ENCODE measurements at regions not wholly inside any gene's neighbourhood (a gene's known extent, or its start where the extent isn't known, plus 50 kb on each side); places are given as distances from the start of the nearest gene placed in this dataset.

GRCh38 chr10:120005207-120006201, 113.0 kb downstream of the SEC23IP start:
- Histone ChIP-seq H3K36me3 (ENCODE audit: control insufficient read depth, low read length) (no peaks in the 10 kb centered on the region), H3K79me2 (ENCODE audit: control insufficient read depth, low read length) (no peaks in the 10 kb centered on the region)

GRCh38 chr10:120007261-120007660, 114.7 kb downstream of the SEC23IP start:
- no peaks in the 10 kb centered on the region for H3F3A ChIP-seq (ENCODE audit: control insufficient read depth, insufficient read depth)
- no peak overlapping the region for H3K27ac ChIP-seq (ENCODE audit: low read depth, low read length)
- H3K9me2 ChIP-seq (replicated peaks; ENCODE audit: control insufficient read depth, low read length): no peaks in the 10 kb centered on the region
- H3K4me1 ChIP-seq (ENCODE audit: control insufficient read depth, low read length): no peaks in the 10 kb centered on the region
- no peak overlapping the region for H3K4me3 ChIP-seq (ENCODE audit: low read length)
- H3K79me2 ChIP-seq (ENCODE audit: control insufficient read depth, low read length): no peaks in the 10 kb centered on the region
- H3K27me3 ChIP-seq (ENCODE audit: control insufficient read depth, low read length): no peaks in the 10 kb centered on the region
- no peaks in the 10 kb centered on the region for H3K9me3 ChIP-seq (ENCODE audit: control insufficient read depth, insufficient read depth, low read length)
- H4K20me1 ChIP-seq (ENCODE audit: control insufficient read depth, insufficient read depth, low read depth, low read length): no peaks in the 10 kb centered on the region
- TF ChIP-seq EZH2phosphoT487 (IDR thresholded peaks at IDR 0.05; ENCODE audit: borderline replicate concordance, low read length): no peak
- no peak for TF ChIP-seq CTCF (IDR thresholded peaks at IDR 0.05; ENCODE audit: low read depth, low read length, poor library complexity, severe bottlenecking)
- no peak overlapping the region for H3K4me2 ChIP-seq (ENCODE audit: low read length)
- H3K36me3 ChIP-seq (ENCODE audit: control insufficient read depth, low read length): no peaks in the 10 kb centered on the region

More at GRCh38 chr10:120005207-120006201, 113.0 kb downstream of the SEC23IP start:
- Histone ChIP-seq H3F3A (ENCODE audit: control insufficient read depth, insufficient read depth) (no peaks in the 10 kb centered on the region), H3K4me2 (ENCODE audit: low read length) (no peak overlapping the region), H3K27me3 (ENCODE audit: control insufficient read depth, low read length) (no peaks in the 10 kb centered on the region), H3K9me2 (replicated peaks; ENCODE audit: control insufficient read depth, low read length) (no peaks in the 10 kb centered on the region), H3K4me3 (ENCODE audit: low read length) (no peak overlapping the region), H3K4me1 (ENCODE audit: control insufficient read depth, low read length) (no peaks in the 10 kb centered on the region), H3K9me3 (ENCODE audit: control insufficient read depth, insufficient read depth, low read length) (no peaks in the 10 kb centered on the region), H4K20me1 (ENCODE audit: control insufficient read depth, insufficient read depth, low read depth, low read length) (no peaks in the 10 kb centered on the region), H3K27ac (ENCODE audit: low read depth, low read length) (no peak overlapping the region)
- TF ChIP-seq EZH2phosphoT487 (IDR thresholded peaks at IDR 0.05; ENCODE audit: borderline replicate concordance, low read length) (no peak), CTCF (IDR thresholded peaks at IDR 0.05; ENCODE audit: low read depth, low read length, poor library complexity, severe bottlenecking) (no peak)

GRCh38 chr10:120011359-120012130, 119.0 kb downstream of the SEC23IP start:
- Histone ChIP-seq H3K27ac (ENCODE audit: low read depth, low read length) (no peak overlapping the region), H3K4me1 (ENCODE audit: control insufficient read depth, low read length) (no peaks in the 10 kb centered on the region), H3K36me3 (ENCODE audit: control insufficient read depth, low read length) (no peaks in the 10 kb centered on the region), H3K9me3 (ENCODE audit: control insufficient read depth, insufficient read depth, low read length) (no peaks in the 10 kb centered on the region), H3K79me2 (ENCODE audit: control insufficient read depth, low read length) (no peaks in the 10 kb centered on the region), H3K9me2 (replicated peaks; ENCODE audit: control insufficient read depth, low read length) (no peaks in the 10 kb centered on the region), H3K4me3 (ENCODE audit: low read length) (no peak overlapping the region), H4K20me1 (ENCODE audit: control insufficient read depth, insufficient read depth, low read depth, low read length) (no peaks in the 10 kb centered on the region), H3K27me3 (ENCODE audit: control insufficient read depth, low read length) (no peaks in the 10 kb centered on the region), H3F3A (ENCODE audit: control insufficient read depth, insufficient read depth) (no peaks in the 10 kb centered on the region), H3K4me2 (ENCODE audit: low read length) (no peak overlapping the region)
- TF ChIP-seq CTCF (IDR thresholded peaks at IDR 0.05; ENCODE audit: low read depth, low read length, poor library complexity, severe bottlenecking) (no peak), EZH2phosphoT487 (IDR thresholded peaks at IDR 0.05; ENCODE audit: borderline replicate concordance, low read length) (no peak)
